GM18499 (cell line): ENCODE measurements at regions not wholly inside any gene's neighbourhood (a gene's known extent, or its start where the extent isn't known, plus 50 kb on each side); places are given as distances from the start of the nearest gene placed in this dataset.
"Not testable (repeated sequence)": the region's sequence is repeated elsewhere in the genome, so short reads cannot be mapped to it uniquely, and the experiment has no call there.

Experiments used
- ATAC-seq: cut with Tn5 transposase; IDR thresholded peaks from one replicate; pipeline ENCODE4 v1.9.1; 2021; ENCODE audit warnings: moderate number of reproducible peaks; ENCODE audit not compliant: insufficient read depth, unreplicated experiment

DNA sequence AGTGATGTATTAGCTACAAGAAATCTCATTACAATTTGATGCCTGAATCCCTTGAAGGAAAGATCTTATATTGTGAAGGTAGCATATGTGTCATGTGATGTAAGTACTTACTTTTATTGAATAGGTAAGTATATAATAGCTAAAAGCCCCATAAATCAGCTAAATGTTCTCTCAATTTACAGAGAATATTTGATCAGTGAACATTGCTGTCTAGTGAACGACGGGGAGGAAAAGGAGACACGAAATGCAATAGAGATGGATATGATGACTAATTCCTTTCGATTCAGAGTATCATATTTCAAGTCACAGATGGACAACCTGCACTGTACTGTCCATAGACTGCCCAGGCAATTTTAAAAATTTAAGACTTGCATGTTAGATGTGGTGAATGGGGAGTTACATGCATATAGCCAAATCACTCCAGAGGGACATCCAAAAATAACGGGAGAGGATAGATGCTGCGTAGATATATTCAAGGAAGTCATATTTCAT is 462.1 kb upstream of the CDIN1 start:
- no peak for ATAC-seq

DNA sequence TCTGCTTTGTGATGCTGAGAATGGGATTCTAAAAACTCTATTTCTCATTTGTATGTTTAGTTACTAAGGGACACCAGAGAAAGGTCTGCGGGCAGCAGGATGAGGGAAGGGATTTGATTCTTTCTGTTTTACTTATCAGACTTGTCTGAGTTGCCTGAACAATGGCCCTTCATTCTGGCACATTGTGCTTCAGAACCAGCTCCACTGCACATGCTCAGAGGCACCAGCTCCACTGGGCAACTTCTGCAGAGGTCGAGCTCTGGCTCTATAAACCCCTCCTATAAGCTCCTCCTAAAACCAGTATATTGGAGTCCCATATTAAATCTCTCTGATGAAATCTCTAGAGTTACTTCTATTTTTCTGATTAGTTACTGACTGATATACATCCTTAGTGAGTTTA is 453.2 kb upstream of the CDIN1 start:
- ATAC-seq, result no peak

DNA sequence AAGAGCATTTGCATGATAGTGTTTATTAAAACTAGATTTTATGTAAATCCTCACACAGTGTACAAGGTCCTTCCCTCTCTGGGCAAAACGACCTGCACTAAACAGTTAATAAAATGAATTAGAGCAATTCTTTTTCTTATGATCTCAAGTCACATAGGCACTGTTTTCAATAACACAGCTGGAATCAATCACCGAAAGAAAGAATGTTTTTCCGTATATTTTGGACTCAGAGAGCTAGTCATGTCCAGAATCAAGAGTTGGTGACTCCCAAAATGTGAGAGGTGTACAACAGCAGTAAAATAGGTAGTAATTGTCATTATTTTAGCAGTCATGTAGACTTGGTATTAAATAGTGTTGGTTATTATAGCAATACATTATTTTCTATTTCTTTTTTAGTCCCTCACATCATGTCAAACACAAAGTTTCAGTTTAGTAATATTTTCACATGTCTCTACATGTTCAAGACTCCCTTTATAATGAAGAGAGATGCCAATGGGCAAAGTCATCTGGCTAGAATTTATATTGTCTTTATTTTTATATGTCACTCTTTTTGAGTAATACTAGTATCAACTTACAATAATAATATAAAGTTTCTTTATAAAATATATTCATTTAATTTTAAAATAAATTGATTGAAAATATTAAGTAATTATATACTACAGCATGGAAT is 448.6 kb upstream of the CDIN1 start:
- no peak for ATAC-seq

DNA sequence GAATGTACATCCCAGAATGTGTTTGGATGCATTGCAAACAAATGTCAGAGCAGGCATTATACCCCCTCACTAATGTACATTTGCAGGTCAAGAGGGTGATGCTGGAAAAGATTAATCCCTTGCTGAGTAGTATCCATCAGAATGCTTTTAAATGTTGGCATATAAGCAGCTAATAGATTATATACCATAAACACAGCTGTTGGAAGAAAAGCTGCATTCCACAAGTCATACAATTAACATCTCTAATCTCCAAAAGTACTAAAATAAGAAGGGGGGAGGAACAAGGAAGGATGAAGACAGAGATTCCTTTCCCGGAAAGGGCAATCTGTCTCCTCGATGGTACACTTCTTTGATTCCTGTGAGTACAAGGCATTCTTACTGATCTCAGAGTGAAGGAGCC is 445.7 kb upstream of the CDIN1 start:
- ATAC-seq, result no peak

DNA sequence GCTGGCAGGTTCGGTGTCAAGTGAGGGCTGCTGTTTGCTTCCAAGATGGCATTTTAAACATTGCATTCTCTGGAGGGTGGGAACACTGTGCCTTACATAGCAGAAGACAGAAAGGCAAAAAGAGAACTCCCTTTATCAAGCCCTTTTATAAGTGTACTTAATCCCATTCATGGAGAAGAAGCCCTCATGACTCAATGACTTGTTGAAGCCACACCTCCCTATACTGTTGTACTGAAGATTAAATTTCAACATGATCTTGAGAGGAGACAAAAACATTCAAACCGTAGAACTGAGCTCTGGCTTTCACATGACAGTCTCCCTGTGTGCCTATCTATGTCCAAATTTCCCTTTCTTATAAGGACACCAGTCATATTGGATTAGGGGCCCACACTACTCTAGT is 443.4 kb upstream of the CDIN1 start:
- no peak for ATAC-seq

DNA sequence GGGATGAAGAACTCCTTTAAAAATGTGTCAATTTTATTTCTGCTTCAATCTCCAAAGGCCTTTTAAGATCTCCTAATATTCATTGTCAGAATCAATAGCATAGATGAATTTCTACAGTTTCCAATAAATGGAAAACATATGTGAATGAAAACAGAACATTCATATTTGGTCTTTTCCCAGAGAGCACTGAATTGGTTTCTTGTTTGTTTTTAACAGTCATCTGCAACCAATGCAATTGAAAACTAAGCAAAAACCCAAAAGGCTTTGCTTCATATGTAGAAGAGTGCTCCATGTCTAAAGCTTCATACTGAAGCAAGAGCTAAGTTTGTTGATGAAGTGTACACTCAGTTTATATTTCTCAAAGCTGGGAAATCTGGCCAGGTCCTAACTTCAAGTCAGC is 426.5 kb upstream of the CDIN1 start:
- no peak for ATAC-seq

DNA sequence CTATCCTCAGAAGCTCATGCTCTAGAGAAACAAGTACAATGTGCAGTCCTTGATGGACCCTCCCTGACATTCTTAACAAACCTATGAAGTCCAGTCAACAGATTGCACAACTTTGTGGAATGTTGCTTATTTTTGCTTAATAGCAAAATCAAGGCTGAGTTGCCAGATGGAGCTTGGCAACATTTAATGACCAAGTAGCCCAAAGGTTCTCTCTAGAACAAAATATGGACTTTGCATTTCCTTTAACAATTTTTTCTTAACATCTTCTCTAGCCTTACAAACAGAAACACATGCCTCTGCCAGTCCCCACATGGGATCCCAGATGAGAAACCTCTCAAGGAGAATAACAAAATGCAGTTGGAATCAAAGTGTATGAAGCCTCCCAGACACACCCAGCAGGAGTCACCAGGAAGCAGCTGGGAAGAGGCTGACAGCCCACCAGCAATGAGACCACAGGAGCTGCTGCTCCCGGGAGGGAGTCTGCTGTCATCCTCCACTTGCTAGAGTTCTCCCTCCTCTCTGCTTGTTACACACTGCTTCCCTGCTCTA is 422.5 kb upstream of the CDIN1 start:
- no peak for ATAC-seq

DNA sequence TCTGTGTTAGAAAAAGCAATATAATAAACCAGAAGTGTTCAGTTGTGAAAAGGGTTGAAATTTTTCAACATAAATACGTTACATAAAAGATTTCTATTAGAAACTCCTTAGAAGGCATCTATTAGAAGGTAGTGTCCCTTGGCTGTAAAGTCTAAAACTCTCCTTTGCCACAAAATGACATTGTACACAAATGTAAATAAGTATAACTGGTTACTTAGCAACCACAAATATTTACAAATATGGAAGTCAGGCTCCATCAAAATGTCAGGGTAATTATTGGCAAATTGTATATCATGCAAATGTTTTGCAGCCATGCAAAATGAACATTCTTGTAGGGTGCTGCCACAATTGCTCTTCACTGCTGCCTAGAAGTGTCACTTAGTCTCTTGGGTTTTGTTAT is 419.1 kb upstream of the CDIN1 start:
- ATAC-seq, result no peak

DNA sequence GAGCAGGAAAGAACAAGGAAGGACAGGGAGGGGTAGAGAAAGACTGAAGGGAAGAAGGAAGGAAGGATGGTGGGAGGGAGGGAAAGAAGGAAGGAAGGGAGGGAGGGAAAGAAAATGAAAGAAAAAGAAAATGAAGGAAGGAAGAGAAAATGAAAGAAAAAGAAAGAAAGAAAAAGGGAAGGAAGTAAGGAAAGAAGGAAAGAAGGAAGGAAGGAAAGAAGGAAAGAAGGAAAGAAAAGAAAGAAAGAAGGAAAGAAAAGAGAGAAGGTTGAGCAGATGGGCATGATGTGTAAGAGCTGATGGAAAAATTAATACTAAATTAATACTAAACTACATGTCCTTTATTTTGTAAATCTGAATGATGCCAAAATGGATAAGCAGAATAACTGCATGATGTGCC is 418.3 kb upstream of the CDIN1 start:
- ATAC-seq, result no peak

DNA sequence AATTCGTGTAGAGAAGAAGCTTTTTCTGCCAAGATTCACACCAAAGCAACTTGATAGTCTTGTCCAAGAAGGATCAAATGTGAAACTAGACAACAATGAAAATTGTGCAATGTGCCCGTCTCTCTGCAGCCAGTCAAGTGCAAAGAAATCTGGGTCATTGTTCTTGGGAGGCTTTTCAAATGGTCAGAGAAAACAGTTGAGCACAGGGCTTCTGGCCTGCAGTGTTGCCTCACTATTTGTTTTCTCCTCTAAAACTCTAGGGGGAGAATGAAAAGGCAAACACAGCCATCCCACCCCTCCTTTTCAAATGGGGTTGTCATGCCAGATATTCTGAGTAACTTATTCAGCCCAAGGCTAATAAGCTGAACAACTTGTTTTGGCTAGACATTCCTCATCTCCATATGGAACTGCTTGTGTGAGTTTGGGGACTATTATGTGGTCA is 417.6 kb upstream of the CDIN1 start:
- no peak for ATAC-seq

DNA sequence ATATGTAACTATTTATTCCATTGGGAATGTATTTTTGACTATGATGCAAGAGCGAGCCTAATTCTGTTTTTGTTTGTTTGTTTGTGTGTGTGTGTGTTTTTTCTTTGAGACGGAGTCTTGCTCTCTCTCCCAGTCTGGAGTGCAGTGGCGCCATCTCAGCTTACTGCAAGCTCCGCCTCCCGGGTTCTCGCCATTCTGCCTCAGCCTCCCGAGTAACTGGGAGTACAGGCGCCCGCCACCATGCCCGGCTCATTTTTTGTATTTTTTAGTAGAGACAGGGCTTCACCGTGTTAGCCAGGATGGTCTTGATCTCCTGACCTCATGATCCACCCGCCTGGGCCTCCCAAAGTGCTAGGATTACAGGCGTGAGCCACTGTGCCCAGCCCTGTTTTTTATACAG is 415.4 kb upstream of the CDIN1 start:
- not testable (repeated sequence) for ATAC-seq

DNA sequence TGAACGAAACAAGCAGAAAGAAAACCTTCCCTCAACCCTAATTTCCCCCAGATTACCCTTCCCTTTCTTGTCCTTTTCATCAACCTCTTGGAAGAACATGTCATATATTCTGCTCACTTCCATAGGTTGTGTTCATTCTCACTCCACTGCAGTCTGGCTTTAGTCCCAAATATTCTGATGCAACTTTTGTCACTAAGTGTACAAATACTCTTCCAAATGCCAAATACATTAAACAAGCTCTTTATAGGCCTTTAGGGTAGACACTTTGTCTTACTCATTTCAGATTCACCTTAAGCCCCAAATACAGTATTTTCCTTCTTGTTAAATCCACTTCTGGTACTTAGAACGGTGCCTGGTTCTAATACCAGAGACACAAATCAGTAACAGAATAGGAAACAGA is 406.5 kb upstream of the CDIN1 start:
- no peak for ATAC-seq

DNA sequence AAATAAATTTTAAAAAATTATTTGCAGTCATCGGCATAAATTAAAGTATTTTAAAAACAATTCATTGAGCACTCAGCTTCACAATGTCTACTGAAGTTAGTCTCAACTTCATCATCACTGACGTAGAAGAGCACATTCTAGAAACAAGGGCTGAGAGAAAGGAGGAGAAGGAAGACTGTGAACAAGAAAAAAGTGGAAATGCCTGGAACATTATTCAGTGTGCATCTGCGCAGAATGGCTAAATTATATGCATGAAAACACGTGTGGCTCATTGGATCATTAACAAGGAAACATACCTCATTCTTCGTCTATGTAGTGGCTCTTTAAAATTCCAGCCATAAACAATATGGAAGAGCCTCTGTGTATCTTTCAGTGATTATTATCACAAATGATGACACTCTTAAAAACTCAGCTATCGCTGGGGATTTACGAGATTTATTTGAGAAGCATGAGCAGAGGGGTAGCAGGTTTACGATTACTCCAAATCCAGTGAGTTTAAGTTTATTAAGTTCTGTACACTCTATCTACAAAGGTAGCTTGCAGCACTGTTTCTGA is 404.2 kb upstream of the CDIN1 start:
- no peak for ATAC-seq

DNA sequence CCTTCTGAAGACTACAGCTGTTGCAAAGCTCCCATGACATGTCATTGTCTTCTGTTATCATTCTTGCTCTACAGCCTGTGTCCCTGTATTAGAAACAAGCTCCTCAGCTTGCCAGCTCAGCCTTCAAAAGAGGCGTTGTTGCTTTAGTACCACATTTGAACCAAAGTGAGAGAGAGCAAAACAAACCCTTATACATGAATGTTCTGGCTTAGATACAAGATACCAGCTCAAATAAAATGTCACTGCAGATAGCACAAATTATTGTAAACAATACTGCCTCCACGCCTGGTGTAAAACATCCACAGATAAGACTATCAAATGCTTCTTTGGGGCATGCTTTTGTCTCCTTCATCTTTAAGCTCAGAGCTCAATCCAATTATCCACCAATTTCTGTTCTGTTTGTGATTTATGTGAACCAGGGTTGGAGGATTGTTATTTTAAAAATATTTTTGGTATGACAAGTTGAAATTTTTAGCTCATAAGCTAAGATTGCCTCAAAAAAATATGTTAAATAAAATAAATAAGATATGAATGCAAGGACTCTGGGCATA is 403.6 kb upstream of the CDIN1 start:
- no peak for ATAC-seq

DNA sequence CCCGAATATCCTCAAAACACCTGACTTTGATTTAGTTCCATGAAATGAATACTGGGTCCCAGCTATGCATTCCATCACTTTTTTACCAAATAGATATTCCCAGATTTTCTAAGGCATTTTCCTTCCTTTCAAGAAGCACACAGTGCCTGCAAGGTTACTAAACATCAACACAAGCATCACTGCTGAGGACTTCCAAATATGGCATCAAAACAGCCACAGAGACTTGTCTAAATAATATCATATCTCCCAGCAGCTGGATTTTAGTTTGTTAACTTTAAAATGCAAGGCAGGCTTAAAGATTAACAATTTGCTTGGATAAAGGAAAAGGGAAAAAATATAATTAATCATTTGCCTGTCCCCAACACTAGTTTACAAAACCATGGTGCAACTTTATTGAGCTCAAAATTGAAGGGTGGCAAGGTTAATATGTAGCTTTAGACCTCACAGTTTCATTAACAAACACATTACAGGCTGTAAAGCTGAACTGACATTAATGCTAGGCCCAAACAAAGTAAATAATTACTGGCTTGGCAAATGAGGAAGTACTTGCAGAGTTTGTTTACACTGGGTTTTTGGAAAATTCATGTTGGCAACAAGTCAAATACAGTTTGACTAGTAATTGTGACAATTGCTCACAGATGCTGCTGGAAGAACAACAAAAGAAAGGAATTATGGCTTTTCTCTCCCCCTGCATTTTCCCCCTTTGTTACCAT is 401.7 kb upstream of the CDIN1 start:
- ATAC-seq, result no peak

DNA sequence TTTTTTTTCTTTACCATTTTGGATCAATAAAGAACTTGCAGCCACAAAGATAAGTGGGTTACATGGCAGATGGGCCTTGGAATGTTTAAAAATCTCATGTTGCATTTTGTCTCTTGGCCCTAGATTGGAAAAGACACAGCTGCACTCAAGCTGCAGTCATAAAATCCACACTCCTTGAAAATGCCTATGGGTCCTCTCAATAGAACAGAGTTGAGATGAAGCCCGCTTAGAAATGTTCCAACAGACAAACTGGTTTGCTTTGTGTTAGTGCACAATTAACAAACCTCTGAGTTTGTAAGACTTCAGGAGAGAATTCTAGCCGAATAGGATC is 401.2 kb upstream of the CDIN1 start:
- ATAC-seq, result no peak

DNA sequence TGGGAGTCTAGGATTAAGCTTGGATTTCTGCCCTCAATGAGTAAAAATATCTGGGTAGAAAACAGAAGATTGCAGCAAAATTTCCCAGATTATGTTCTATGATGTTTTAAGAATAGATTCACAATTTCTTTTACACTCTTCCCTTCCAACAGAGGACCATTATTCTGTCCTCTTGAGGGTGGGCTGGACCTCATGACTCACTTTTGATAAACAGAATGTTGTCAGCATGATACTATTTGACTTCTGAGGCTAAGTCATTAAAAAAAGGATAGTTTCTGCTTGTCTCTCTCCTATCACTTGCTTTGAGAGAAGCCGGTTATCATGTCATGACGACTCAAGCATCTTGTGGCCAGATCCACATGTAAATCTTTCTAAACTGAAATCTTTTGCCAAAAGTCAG is 396.2 kb upstream of the CDIN1 start:
- ATAC-seq, result no peak

DNA sequence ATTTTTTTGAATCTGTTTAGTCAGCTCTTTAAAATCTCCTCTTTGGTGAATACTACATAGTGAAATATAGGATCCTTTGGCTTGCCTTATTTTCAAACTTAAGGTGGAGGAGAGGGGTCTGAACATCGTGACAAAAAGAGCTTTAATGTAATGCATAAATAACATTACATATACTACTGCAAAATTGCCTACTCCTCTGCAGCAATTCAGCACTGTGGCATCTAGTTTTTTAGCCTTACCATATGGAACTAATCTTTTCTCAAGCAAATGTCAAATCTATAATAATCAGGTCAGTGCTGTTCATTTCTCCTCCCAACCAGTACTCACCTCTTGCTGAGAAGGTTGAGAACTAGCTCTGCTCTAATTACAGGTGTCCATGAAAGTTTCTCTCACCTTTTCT is 394.0 kb upstream of the CDIN1 start:
- ATAC-seq, result no peak

DNA sequence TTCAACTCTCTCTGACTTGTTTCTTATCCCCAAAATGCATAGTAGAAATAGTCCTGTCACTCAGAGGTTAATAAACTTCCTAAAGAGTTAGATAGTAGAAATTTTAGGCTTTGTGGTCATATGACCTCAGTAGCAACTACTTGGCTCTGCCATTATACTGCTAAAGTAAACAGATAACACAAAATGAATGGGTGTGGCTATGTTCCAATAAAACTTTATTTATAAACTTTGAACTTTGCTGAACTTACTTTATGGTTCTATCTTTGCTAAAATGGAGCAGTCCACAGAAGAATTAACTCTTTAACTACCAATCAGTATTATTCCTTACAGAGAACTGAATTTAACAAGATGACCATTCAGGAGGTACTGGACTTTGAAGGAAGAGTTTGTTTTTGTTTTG is 393.6 kb upstream of the CDIN1 start:
- ATAC-seq, result no peak

DNA sequence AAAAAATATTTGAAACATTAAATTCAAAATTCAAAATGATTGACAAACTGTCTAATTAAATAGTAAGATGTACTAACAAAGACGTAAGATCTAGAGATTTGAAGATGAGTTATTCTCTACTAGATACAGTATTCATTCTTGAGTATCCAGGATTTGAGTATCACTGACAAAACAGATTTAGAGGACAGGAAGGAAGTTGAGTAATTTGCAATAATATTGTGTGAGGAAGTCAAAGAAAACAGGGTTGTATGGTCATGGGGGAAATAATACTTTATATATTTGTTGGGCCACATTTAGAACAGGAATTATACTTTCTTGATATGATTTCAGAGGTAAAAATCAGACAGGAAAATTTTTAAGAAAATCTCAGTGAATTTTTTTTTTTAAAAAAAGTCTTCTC is 393.1 kb upstream of the CDIN1 start:
- ATAC-seq, result no peak

DNA sequence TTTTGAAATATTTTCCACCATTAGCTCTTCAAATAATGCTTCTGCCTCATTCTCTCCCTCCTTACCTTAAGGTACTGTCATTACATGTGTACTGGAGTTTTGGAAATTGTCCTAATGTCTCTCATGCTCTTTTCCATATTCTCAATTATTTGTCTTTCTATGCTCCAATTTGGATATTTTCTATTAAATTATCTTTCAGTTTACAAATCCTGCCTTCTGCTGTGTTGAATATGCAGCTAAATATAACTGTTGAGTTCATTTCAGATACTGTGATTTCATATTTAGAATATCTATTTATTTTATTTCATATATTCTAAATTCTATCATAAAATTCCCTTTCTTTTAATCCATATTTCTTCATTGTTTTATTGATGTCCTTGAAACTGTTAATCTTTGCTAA is 388.0 kb upstream of the CDIN1 start:
- ATAC-seq, result no peak
